ENCODE measurements at regions not wholly inside any gene's neighbourhood (a gene's known extent, or its start where the extent isn't known, plus 50 kb on each side); places are given as distances from the start of the nearest gene placed in this dataset.

GRCh38 chr18:5058768-5059695, 138.0 kb downstream of the AKAIN1 start:
- TF ChIP-seq POLR2A (IDR thresholded peaks at IDR 0.05; ENCODE audit: low read depth) (no peak), CTCF (IDR thresholded peaks at IDR 0.05) (no peak), POLR2AphosphoS5 (IDR thresholded peaks at IDR 0.05) (no peak)
